ENCODE measurements at regions not wholly inside any gene's neighbourhood (a gene's known extent, or its start where the extent isn't known, plus 50 kb on each side); places are given as distances from the start of the nearest gene placed in this dataset.

- TF ChIP-seq ATF3 (IDR thresholded peaks at IDR 0.05) (no peak), TAF1 (conservative IDR thresholded peaks at IDR 0.05) (no peak), RAD21 (IDR thresholded peaks at IDR 0.05) (no peak), GABPA (IDR thresholded peaks at IDR 0.05 in 1 of 2, conservative IDR thresholded peaks at IDR 0.05 in 1 of 2) (no peak), JUND (IDR thresholded peaks at IDR 0.05) (no peak), YY1 (IDR thresholded peaks at IDR 0.05) (no peak), NR2F2 (IDR thresholded peaks at IDR 0.05) (no peak), MAX (IDR thresholded peaks at IDR 0.05) (no peak), RXRA (IDR thresholded peaks at IDR 0.05) (no peak), SP1 (IDR thresholded peaks at IDR 0.05) (no peak), HNF4A (conservative IDR thresholded peaks at IDR 0.05) (no peak)
- TF ChIP-seq, protein P1, sequence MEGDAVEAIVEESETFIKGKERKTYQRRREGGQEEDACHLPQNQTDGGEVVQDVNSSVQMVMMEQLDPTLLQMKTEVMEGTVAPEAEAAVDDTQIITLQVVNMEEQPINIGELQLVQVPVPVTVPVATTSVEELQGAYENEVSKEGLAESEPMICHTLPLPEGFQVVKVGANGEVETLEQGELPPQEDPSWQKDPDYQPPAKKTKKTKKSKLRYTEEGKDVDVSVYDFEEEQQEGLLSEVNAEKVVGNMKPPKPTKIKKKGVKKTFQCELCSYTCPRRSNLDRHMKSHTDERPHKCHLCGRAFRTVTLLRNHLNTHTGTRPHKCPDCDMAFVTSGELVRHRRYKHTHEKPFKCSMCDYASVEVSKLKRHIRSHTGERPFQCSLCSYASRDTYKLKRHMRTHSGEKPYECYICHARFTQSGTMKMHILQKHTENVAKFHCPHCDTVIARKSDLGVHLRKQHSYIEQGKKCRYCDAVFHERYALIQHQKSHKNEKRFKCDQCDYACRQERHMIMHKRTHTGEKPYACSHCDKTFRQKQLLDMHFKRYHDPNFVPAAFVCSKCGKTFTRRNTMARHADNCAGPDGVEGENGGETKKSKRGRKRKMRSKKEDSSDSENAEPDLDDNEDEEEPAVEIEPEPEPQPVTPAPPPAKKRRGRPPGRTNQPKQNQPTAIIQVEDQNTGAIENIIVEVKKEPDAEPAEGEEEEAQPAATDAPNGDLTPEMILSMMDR (IDR thresholded peaks at IDR 0.05; ENCODE audit: low read depth, low read length, missing input control) = no peak
- TF ChIP-seq, protein P2, sequence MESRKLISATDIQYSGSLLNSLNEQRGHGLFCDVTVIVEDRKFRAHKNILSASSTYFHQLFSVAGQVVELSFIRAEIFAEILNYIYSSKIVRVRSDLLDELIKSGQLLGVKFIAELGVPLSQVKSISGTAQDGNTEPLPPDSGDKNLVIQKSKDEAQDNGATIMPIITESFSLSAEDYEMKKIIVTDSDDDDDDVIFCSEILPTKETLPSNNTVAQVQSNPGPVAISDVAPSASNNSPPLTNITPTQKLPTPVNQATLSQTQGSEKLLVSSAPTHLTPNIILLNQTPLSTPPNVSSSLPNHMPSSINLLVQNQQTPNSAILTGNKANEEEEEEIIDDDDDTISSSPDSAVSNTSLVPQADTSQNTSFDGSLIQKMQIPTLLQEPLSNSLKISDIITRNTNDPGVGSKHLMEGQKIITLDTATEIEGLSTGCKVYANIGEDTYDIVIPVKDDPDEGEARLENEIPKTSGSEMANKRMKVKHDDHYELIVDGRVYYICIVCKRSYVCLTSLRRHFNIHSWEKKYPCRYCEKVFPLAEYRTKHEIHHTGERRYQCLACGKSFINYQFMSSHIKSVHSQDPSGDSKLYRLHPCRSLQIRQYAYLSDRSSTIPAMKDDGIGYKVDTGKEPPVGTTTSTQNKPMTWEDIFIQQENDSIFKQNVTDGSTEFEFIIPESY (IDR thresholded peaks at IDR 0.05) = no peak
- TF ChIP-seq, protein P3, sequence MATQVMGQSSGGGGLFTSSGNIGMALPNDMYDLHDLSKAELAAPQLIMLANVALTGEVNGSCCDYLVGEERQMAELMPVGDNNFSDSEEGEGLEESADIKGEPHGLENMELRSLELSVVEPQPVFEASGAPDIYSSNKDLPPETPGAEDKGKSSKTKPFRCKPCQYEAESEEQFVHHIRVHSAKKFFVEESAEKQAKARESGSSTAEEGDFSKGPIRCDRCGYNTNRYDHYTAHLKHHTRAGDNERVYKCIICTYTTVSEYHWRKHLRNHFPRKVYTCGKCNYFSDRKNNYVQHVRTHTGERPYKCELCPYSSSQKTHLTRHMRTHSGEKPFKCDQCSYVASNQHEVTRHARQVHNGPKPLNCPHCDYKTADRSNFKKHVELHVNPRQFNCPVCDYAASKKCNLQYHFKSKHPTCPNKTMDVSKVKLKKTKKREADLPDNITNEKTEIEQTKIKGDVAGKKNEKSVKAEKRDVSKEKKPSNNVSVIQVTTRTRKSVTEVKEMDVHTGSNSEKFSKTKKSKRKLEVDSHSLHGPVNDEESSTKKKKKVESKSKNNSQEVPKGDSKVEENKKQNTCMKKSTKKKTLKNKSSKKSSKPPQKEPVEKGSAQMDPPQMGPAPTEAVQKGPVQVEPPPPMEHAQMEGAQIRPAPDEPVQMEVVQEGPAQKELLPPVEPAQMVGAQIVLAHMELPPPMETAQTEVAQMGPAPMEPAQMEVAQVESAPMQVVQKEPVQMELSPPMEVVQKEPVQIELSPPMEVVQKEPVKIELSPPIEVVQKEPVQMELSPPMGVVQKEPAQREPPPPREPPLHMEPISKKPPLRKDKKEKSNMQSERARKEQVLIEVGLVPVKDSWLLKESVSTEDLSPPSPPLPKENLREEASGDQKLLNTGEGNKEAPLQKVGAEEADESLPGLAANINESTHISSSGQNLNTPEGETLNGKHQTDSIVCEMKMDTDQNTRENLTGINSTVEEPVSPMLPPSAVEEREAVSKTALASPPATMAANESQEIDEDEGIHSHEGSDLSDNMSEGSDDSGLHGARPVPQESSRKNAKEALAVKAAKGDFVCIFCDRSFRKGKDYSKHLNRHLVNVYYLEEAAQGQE (IDR thresholded peaks at IDR 0.05) = no peak
Measured at GRCh38 chr12:130247634-130248237, 85.5 kb downstream of the FZD10 start.
